ENCODE measurements at regions not wholly inside any gene's neighbourhood (a gene's known extent, or its start where the extent isn't known, plus 50 kb on each side); places are given as distances from the start of the nearest gene placed in this dataset.

DNA sequence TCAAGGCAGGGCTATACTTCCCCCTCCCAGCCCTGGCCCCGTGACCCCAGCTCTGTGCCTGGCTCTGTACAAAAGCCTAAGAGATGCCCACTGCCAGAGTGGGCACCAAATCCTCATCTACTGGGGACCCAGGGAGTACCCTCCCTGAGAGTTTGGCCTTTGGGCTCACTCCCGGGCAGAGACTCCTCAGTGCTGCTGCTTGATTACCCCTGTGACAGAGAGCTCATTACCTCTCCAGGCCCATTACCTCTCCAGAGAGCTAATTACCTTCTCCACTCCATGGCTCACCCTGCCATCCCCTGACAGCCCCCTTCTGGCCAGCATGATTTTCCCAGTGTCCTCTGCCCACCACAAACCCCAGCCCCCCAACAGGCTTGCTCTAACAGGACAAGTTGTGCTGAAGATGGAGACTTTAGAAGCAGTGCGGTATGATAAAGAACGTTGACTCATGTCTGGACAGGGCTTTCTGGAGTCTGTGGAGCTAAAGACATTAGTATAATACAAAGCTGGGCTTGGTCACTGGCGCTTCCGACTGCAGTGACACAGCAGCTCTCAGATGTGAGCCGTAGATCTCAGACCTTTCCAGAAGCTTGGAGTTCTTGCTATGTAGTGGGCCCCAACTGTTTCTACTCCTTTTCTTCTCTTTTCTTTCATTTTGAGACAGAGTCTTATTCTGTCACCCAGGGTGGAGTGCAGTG is 111.3 kb upstream of the KCTD7 start:
- TSS peak; percentile 4 for BruUV-seq (replicated peaks)
- H3K9ac ChIP-seq (ENCODE audit: low read length): no peak overlapping the region
- peak; percentile 31 for ATAC-seq
- ChIA-PET CTCF (no interaction called here), POLR2A (ENCODE audit: unreplicated experiment) (no interaction called here)
- intact Hi-C loops (cut with micrococcal nuclease): no loop called here
- no peaks in the 10 kb centered on the region for H3K36me3 ChIP-seq (ENCODE audit: low read depth, low read length)
- no peak overlapping the region for H3K4me3 ChIP-seq (ENCODE audit: low read length)
- no peaks in the 10 kb centered on the region for H3K9me2 ChIP-seq (replicated peaks; ENCODE audit: low read length)
- TF ChIP-seq EZH2 (IDR thresholded peaks at IDR 0.05; ENCODE audit: low read length, unreplicated experiment): no peak
- no peak overlapping the region for H3K4me2 ChIP-seq (ENCODE audit: low read length)
- no peaks in the 10 kb centered on the region for H3F3A ChIP-seq (ENCODE audit: low read length, unreplicated experiment)
- no peaks in the 10 kb centered on the region for H4K20me1 ChIP-seq (ENCODE audit: low read length)
- H3K27me3 ChIP-seq (ENCODE audit: low read length): no peaks in the 10 kb centered on the region
- DNase-seq: no peak
- no peak overlapping the region for H3K27ac ChIP-seq (ENCODE audit: low read length)
- no peaks in the 10 kb centered on the region for H3K79me2 ChIP-seq (ENCODE audit: low read length)
- no peaks in the 10 kb centered on the region for H3K4me1 ChIP-seq (ENCODE audit: insufficient read depth, low read length)
- no peak overlapping the region for H2AFZ ChIP-seq (ENCODE audit: low read length)
- no peaks in the 10 kb centered on the region for H3K9me3 ChIP-seq (ENCODE audit: low read length)

DNA sequence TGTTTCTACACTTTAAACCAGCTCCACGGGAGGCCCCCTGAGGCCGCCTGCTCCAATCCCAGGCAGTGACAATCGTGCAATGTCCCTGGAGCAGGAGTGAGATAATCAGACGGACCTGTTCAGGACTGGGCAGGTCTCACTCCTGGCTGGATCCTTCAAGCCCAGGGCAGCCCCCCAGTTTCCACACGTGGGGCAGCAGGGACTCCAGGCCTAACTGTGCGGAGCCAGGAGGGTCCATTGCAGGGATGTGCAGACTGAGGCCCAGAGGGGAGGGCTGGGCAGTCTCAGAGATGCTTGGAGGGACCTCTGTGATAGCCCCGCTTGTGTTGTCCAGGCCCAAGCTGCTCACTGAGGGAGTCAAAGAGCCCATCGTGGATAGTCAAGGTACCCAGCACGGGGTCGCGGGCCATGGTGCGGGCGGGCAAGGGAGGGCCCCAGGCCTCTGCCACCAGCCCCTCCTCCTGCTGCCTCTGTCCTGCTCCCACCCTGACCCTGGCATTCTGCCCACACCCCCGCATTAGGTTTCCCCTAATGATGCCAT is 110.5 kb upstream of the KCTD7 start:
- Histone ChIP-seq H3K9me3 (ENCODE audit: low read length) (no peaks in the 10 kb centered on the region), H3K36me3 (ENCODE audit: low read depth, low read length) (no peaks in the 10 kb centered on the region), H2AFZ (ENCODE audit: low read length) (no peak overlapping the region), H3K4me1 (ENCODE audit: insufficient read depth, low read length) (no peaks in the 10 kb centered on the region), H4K20me1 (ENCODE audit: low read length) (no peaks in the 10 kb centered on the region), H3K27ac (ENCODE audit: low read length) (no peak overlapping the region), H3K4me2 (ENCODE audit: low read length) (no peak overlapping the region), H3K9me2 (replicated peaks; ENCODE audit: low read length) (no peaks in the 10 kb centered on the region), H3K4me3 (ENCODE audit: low read length) (no peak overlapping the region), H3K9ac (ENCODE audit: low read length) (no peak overlapping the region), H3K27me3 (ENCODE audit: low read length) (no peaks in the 10 kb centered on the region), H3K79me2 (ENCODE audit: low read length) (no peaks in the 10 kb centered on the region), H3F3A (ENCODE audit: low read length, unreplicated experiment) (no peaks in the 10 kb centered on the region)
- no peak for TF ChIP-seq EZH2phosphoT487 (IDR thresholded peaks at IDR 0.05; ENCODE audit: borderline replicate concordance, low read length)
- TF ChIP-seq, protein P1, sequence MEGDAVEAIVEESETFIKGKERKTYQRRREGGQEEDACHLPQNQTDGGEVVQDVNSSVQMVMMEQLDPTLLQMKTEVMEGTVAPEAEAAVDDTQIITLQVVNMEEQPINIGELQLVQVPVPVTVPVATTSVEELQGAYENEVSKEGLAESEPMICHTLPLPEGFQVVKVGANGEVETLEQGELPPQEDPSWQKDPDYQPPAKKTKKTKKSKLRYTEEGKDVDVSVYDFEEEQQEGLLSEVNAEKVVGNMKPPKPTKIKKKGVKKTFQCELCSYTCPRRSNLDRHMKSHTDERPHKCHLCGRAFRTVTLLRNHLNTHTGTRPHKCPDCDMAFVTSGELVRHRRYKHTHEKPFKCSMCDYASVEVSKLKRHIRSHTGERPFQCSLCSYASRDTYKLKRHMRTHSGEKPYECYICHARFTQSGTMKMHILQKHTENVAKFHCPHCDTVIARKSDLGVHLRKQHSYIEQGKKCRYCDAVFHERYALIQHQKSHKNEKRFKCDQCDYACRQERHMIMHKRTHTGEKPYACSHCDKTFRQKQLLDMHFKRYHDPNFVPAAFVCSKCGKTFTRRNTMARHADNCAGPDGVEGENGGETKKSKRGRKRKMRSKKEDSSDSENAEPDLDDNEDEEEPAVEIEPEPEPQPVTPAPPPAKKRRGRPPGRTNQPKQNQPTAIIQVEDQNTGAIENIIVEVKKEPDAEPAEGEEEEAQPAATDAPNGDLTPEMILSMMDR (conservative IDR thresholded peaks at IDR 0.05; ENCODE audit: low read depth, low read length): no peak
- no peak for DNase-seq
- BruUV-seq (replicated peaks): no TSS peak
- POLR2A ChIA-PET (ENCODE audit: unreplicated experiment): no interaction called here
- CTCF ChIA-PET: no interaction called here
- ATAC-seq: no peak
- intact Hi-C loops (cut with micrococcal nuclease): no loop called here

DNA sequence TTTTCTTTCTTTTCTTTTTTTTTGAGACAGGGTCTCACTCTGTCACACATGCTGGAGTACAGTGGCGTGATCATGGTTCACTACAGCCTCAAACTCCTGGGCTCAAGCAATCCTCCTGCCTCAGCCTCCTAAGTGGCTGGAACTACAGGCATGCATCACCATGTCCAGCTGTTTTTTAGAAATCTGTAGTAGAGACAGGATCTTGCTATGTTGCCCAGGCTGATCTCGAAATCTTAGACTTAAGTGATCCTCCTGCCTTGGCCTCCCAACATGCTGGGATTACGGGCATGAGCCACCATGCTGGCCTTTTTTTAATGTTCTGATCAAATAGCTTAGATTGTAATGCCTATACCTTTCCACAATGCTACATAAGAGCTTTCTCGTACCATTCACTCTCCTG is 107.0 kb upstream of the KCTD7 start:
- no TSS peak for BruUV-seq (replicated peaks)
- Histone ChIP-seq H3F3A (ENCODE audit: low read length, unreplicated experiment) (no peaks in the 10 kb centered on the region), H3K27me3 (ENCODE audit: low read length) (no peaks in the 10 kb centered on the region), H3K4me3 (ENCODE audit: low read length) (no peak overlapping the region), H3K9ac (ENCODE audit: low read length) (no peak overlapping the region), H3K4me1 (ENCODE audit: insufficient read depth, low read length) (no peaks in the 10 kb centered on the region), H3K9me2 (replicated peaks; ENCODE audit: low read length) (no peaks in the 10 kb centered on the region), H3K36me3 (ENCODE audit: low read depth, low read length) (no peaks in the 10 kb centered on the region), H3K4me2 (ENCODE audit: low read length) (no peak overlapping the region), H3K79me2 (ENCODE audit: low read length) (no peaks in the 10 kb centered on the region), H3K9me3 (ENCODE audit: low read length) (no peaks in the 10 kb centered on the region), H4K20me1 (ENCODE audit: low read length) (no peaks in the 10 kb centered on the region), H2AFZ (ENCODE audit: low read length) (no peak overlapping the region), H3K27ac (ENCODE audit: low read length) (no peak overlapping the region)
- ChIA-PET CTCF (no interaction called here), POLR2A (ENCODE audit: unreplicated experiment) (no interaction called here)
- ATAC-seq: no peak
- TF ChIP-seq, protein P1 (conservative IDR thresholded peaks at IDR 0.05; ENCODE audit: low read depth, low read length): no peak
- TF ChIP-seq EZH2phosphoT487 (IDR thresholded peaks at IDR 0.05; ENCODE audit: borderline replicate concordance, low read length) (no peak), EZH2 (IDR thresholded peaks at IDR 0.05; ENCODE audit: low read length, unreplicated experiment) (no peak)
- no peak for DNase-seq
- intact Hi-C loops (cut with micrococcal nuclease): no loop called here
